ENCODE measurements at regions not wholly inside any gene's neighbourhood (a gene's known extent, or its start where the extent isn't known, plus 50 kb on each side); places are given as distances from the start of the nearest gene placed in this dataset.

DNA sequence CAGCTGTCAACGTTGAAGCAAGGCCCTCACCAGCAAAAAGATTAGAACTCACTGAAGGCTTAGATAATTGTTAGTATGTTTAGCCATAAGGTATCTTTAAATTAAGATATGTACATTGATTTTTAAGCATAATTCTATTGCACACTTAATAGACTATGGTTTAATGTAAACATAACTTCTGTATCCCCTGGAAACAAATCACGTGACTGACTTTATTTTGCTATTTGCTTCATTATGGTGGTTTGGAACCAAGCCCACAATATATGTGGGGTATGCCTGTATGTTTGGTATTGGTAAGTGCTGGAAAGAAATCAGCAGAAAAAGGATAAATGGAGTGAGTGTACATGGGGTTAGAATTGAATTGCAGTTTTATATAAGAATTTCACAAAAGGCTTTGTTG lies 111.9 kb downstream of the NMUR2 start:
- no peak overlapping the region for H3K27ac ChIP-seq (ENCODE audit: low read length)
- no peaks in the 10 kb centered on the region for H3K9me3 ChIP-seq (ENCODE audit: control insufficient read depth, insufficient read depth, low read depth, low read length)
- H3K4me3 ChIP-seq (ENCODE audit: low read depth in 2 of 2, low read length in 2 of 2): no peak overlapping the region
- BruUV-seq (replicated peaks): no TSS peak
- TF ChIP-seq SIN3A (IDR thresholded peaks at IDR 0.05; ENCODE audit: borderline replicate concordance, insufficient read depth, low read depth, low read length) (no peak), TCF7L2 (IDR thresholded peaks at IDR 0.05; ENCODE audit: low read depth, low read length) (no peak), POLR2AphosphoS5 (IDR thresholded peaks at IDR 0.05; ENCODE audit: low read depth, low read length) (no peak)
- TF ChIP-seq, protein P1, sequence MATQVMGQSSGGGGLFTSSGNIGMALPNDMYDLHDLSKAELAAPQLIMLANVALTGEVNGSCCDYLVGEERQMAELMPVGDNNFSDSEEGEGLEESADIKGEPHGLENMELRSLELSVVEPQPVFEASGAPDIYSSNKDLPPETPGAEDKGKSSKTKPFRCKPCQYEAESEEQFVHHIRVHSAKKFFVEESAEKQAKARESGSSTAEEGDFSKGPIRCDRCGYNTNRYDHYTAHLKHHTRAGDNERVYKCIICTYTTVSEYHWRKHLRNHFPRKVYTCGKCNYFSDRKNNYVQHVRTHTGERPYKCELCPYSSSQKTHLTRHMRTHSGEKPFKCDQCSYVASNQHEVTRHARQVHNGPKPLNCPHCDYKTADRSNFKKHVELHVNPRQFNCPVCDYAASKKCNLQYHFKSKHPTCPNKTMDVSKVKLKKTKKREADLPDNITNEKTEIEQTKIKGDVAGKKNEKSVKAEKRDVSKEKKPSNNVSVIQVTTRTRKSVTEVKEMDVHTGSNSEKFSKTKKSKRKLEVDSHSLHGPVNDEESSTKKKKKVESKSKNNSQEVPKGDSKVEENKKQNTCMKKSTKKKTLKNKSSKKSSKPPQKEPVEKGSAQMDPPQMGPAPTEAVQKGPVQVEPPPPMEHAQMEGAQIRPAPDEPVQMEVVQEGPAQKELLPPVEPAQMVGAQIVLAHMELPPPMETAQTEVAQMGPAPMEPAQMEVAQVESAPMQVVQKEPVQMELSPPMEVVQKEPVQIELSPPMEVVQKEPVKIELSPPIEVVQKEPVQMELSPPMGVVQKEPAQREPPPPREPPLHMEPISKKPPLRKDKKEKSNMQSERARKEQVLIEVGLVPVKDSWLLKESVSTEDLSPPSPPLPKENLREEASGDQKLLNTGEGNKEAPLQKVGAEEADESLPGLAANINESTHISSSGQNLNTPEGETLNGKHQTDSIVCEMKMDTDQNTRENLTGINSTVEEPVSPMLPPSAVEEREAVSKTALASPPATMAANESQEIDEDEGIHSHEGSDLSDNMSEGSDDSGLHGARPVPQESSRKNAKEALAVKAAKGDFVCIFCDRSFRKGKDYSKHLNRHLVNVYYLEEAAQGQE (IDR thresholded peaks at IDR 0.05; ENCODE audit: insufficient read depth in 1 of 2, low read depth in 2 of 2, low read length in 1 of 2): no peak
- TF ChIP-seq, protein P2, sequence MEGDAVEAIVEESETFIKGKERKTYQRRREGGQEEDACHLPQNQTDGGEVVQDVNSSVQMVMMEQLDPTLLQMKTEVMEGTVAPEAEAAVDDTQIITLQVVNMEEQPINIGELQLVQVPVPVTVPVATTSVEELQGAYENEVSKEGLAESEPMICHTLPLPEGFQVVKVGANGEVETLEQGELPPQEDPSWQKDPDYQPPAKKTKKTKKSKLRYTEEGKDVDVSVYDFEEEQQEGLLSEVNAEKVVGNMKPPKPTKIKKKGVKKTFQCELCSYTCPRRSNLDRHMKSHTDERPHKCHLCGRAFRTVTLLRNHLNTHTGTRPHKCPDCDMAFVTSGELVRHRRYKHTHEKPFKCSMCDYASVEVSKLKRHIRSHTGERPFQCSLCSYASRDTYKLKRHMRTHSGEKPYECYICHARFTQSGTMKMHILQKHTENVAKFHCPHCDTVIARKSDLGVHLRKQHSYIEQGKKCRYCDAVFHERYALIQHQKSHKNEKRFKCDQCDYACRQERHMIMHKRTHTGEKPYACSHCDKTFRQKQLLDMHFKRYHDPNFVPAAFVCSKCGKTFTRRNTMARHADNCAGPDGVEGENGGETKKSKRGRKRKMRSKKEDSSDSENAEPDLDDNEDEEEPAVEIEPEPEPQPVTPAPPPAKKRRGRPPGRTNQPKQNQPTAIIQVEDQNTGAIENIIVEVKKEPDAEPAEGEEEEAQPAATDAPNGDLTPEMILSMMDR (IDR thresholded peaks at IDR 0.05): no peak
- intact Hi-C loops (cut with micrococcal nuclease; ENCODE audit: unreplicated experiment) (no loop called here), in situ Hi-C loops (cut with HindIII; ENCODE audit: low pct_unique_long_range_greater_than_20kb, low sequenced_read_pairs) (no loop called here)
- ATAC-seq (no peak), DNase-seq (ENCODE audit: low read depth, low spot score) (no peak)
- H3K36me3 ChIP-seq (ENCODE audit: control insufficient read depth, insufficient read depth, low read length): no peaks in the 10 kb centered on the region
- H3K27me3 ChIP-seq (ENCODE audit: control insufficient read depth, insufficient read depth, low read length): no peaks in the 10 kb centered on the region
- no peaks in the 10 kb centered on the region for H3K4me1 ChIP-seq (ENCODE audit: control insufficient read depth, insufficient read depth, low read length)
- POLR2A ChIA-PET: no interaction called here
- CTCF ChIA-PET: no interaction called here

DNA sequence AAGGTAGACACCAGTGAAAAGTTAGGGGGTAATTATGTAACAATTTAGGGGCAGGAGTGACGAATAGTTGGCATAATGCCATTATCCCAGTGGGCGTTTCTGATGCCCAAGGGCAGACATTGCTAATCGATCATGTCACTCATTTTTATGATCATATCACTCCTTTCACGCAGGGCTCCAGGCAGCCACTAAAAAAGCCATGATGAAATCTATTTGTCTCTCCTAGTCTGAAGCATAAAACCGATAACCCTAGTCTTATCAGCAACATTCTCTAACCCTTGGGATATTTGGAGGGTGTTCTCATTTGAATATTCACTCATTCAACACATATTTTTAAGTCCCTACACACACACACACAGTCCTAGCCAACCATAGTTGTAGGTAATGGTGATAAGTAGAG lies 114.9 kb downstream of the NMUR2 start:
- no peaks in the 10 kb centered on the region for H3K36me3 ChIP-seq (ENCODE audit: control insufficient read depth, insufficient read depth, low read length)
- no TSS peak for BruUV-seq (replicated peaks)
- ATAC-seq (no peak), DNase-seq (ENCODE audit: low read depth, low spot score) (no peak)
- intact Hi-C loops (cut with micrococcal nuclease; ENCODE audit: unreplicated experiment): no loop called here
- no peak overlapping the region for H3K27ac ChIP-seq (ENCODE audit: low read length)
- no peaks in the 10 kb centered on the region for H3K9me3 ChIP-seq (ENCODE audit: control insufficient read depth, insufficient read depth, low read depth, low read length)
- CTCF ChIA-PET: no interaction called here
- no peak overlapping the region for H3K4me3 ChIP-seq (ENCODE audit: low read depth in 2 of 2, low read length in 2 of 2)
- H3K4me1 ChIP-seq (ENCODE audit: control insufficient read depth, insufficient read depth, low read length): no peaks in the 10 kb centered on the region
- POLR2A ChIA-PET: no interaction called here
- in situ Hi-C loops (cut with HindIII; ENCODE audit: low pct_unique_long_range_greater_than_20kb, low sequenced_read_pairs): no loop called here
- TF ChIP-seq, protein P2 (IDR thresholded peaks at IDR 0.05): no peak
- TF ChIP-seq POLR2AphosphoS5 (IDR thresholded peaks at IDR 0.05; ENCODE audit: low read depth, low read length) (no peak), TCF7L2 (IDR thresholded peaks at IDR 0.05; ENCODE audit: low read depth, low read length) (no peak)
- TF ChIP-seq, protein P1 (IDR thresholded peaks at IDR 0.05; ENCODE audit: insufficient read depth in 1 of 2, low read depth in 2 of 2, low read length in 1 of 2): no peak
- H3K27me3 ChIP-seq (ENCODE audit: control insufficient read depth, insufficient read depth, low read length): no peaks in the 10 kb centered on the region
